GM10248 (cell line): ENCODE measurements at regions not wholly inside any gene's neighbourhood (a gene's known extent, or its start where the extent isn't known, plus 50 kb on each side); places are given as distances from the start of the nearest gene placed in this dataset.

Experiments used
- CTCF ChIA-PET: fragments of 300-600 bp; sonication (Branson Sonifier 250); formaldehyde crosslinking; extraction: SDS; loops from one replicate; lab custom pipeline; 2021; ENCODE audit warnings: antibody characterized with exemption; lab: Yijun Ruan, JAX
- POLR2A ChIA-PET: fragments of 350-650 bp; sonication (Branson Sonifier 250); formaldehyde crosslinking; extraction: SDS; loops from one replicate; lab custom pipeline; 2020; ENCODE audit warnings: antibody characterized with exemption; lab: Yijun Ruan, JAX
- DNase-seq: peaks from one replicate; pipeline ENCODE4 v3.0.0; 2012; ENCODE audit errors: extremely low spot score
- CTCF ChIP-seq: IDR thresholded peaks from 2 replicates; pipeline ENCODE4 v1.5.1; 2012; ENCODE audit warnings: mild to moderate bottlenecking, low read depth; ENCODE audit errors: extremely low read depth, missing control alignments, control extremely low read depth

- TF ChIP-seq CTCF: no peak
- ChIA-PET POLR2A (no interaction called here), CTCF (interaction anchor here (0.9 to 3.2 kb wide), 6 partner anchors 9 to 472 kb away, joined by 3 to 14 read pairs (median 4); no protein-coding TSS in a partner anchor)
- DNase-seq: no peak
Measured at GRCh38 chr12:93974252-93974651, 174.1 kb upstream of the PLXNC1 start.

DNA sequence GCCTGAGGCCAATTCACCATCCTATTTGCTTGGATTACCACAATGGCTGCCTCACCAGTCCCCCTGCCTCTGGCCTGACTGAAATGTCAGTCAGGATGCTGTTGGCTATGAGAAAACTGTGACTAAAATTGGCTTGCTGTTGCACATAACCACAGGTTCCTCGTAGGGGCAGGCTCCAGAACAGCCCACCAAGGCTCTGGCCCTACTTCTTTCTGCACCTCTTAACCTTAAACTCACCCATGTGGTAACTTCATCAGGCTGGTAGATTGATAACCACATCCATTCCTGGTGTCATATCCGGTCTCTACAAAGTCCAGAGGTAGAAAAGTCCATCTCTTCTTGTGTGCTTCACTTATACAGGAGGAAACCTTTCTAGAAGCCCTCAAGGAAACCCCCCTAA lies 172.4 kb upstream of the PLXNC1 start:
- ChIA-PET POLR2A (no interaction called here), CTCF (no interaction called here)
- DNase-seq: no peak
- no peak for TF ChIP-seq CTCF

DNA sequence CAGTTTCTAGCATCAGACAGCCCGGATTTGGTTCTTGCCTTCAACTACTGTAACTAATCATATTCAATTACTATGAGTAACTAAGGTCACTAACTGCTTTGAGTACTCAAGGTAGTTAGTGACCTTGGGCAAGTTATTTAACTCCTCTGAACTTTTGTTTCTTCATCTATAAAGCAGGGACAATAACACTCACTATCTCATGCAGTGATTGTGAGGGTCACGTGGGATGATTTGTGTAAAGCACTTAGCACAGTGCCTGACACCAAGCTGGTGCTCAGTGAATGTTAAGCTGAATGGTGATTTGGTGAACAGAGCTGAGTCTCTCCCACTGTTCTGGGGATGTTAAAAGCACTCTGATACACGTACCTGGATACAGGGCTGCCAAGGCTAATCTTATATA lies 171.3 kb upstream of the PLXNC1 start:
- CTCF ChIA-PET: interaction anchor here (0.9 kb wide), 1 partner anchor 475 kb away, joined by 4 read pairs; no protein-coding TSS in a partner anchor
- POLR2A ChIA-PET: no interaction called here
- no peak for TF ChIP-seq CTCF
- DNase-seq: no peak

GRCh38 chr12:93978553-93978952 lies 169.8 kb upstream of the PLXNC1 start:
- CTCF ChIA-PET: interaction anchor here (1.0 to 1.4 kb wide), 2 partner anchors 212 to 409 kb away, joined by 5 to 7 read pairs; no protein-coding TSS in a partner anchor
- DNase-seq: no peak

DNA sequence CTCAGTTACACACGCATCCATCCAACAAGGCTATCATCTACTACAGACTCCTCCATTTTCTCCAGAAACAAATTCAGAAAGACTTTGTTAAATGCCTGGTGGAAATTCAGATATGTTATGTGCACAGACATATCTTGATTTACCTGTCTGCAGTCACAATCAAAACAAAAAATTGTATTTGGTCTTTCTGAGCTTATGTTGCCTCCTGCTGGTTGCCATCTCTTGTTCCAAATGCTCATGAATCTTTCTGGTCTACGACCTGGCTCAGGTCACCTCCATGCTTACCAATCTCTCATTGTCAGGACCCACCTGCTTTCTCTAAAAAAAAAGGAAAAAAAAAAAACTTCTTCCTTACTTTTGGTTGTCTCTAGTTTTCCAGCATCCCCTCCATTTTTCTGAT lies 169.2 kb upstream of the PLXNC1 start:
- POLR2A ChIA-PET: no interaction called here
- CTCF ChIA-PET: interaction anchor here (0.8 to 1.8 kb wide), 6 partner anchors 29 to 477 kb away, joined by 3 to 6 read pairs (median 4); no protein-coding TSS in a partner anchor
- peak; percentile 33 for DNase-seq
- peak; percentile 57 for TF ChIP-seq CTCF

More at GRCh38 chr12:93978553-93978952, 169.8 kb upstream of the PLXNC1 start:
- POLR2A ChIA-PET: interaction anchor here (0.5 kb wide), 1 partner anchor 979 kb away, joined by 3 read pairs; no protein-coding TSS in a partner anchor
- no peak for TF ChIP-seq CTCF

GRCh38 chr12:93980711-93981110 lies 167.7 kb upstream of the PLXNC1 start:
- no peak for DNase-seq
- ChIA-PET POLR2A (no interaction called here), CTCF (interaction anchor here (1.0 to 1.8 kb wide), 3 partner anchors 17 to 478 kb away, joined by 3 to 4 read pairs (median 4); no protein-coding TSS in a partner anchor)
- no peak for TF ChIP-seq CTCF
